NCI-H510A treated with DMSO at 0.1 percent for 48 hours (cell line): ENCODE measurements at regions not wholly inside any gene's neighbourhood (a gene's known extent, or its start where the extent isn't known, plus 50 kb on each side); places are given as distances from the start of the nearest gene placed in this dataset.

Experiments used
- DNase-seq: peaks from one replicate; lab custom pipeline; 2025; lab: John Stamatoyannopoulos, UW

GRCh38 chr3:168384990-168385389, 289.3 kb upstream of the GOLIM4 start:
- no peak for DNase-seq

GRCh38 chr3:168383573-168383972, 287.8 kb upstream of the GOLIM4 start:
- DNase-seq: no peak

GRCh38 chr3:168371846-168372245, 276.1 kb upstream of the GOLIM4 start:
- DNase-seq: no peak

- DNase-seq: no peak
Measured at GRCh38 chr3:168364967-168365366, 269.2 kb upstream of the GOLIM4 start.

- DNase-seq: no peak
Measured at GRCh38 chr3:168362661-168363247, 267.0 kb upstream of the GOLIM4 start.

- DNase-seq: no peak
Measured at GRCh38 chr3:168362156-168362555, 266.4 kb upstream of the GOLIM4 start.

- DNase-seq: no peak
Measured at GRCh38 chr3:168360993-168361392, 265.3 kb upstream of the GOLIM4 start.

GRCh38 chr3:168342946-168343850, 247.5 kb upstream of the GOLIM4 start:
- no peak for DNase-seq

GRCh38 chr3:168341956-168342936, 246.5 kb upstream of the GOLIM4 start:
- DNase-seq: no peak

- DNase-seq: no peak
Measured at GRCh38 chr3:168341192-168341815, 245.6 kb upstream of the GOLIM4 start.

- DNase-seq: no peak
Measured at GRCh38 chr3:168338161-168338560, 242.4 kb upstream of the GOLIM4 start.

GRCh38 chr3:168336276-168336675, 240.6 kb upstream of the GOLIM4 start:
- DNase-seq: no peak

GRCh38 chr3:168333410-168333935, 237.7 kb upstream of the GOLIM4 start:
- DNase-seq: no peak

GRCh38 chr3:168331756-168332155, 236.0 kb upstream of the GOLIM4 start:
- no peak for DNase-seq

- DNase-seq: no peak
Measured at GRCh38 chr3:168330983-168331382, 235.3 kb upstream of the GOLIM4 start.

- no peak for DNase-seq
Measured at GRCh38 chr3:168327856-168328255, 232.1 kb upstream of the GOLIM4 start.

GRCh38 chr3:168325684-168326083, 230.0 kb upstream of the GOLIM4 start:
- no peak for DNase-seq

- no peak for DNase-seq
Measured at GRCh38 chr3:168322941-168323340, 227.2 kb upstream of the GOLIM4 start.

GRCh38 chr3:168314166-168314565, 218.4 kb upstream of the GOLIM4 start:
- DNase-seq: no peak

GRCh38 chr3:168312984-168313383, 217.3 kb upstream of the GOLIM4 start:
- DNase-seq: no peak

- no peak for DNase-seq
Measured at GRCh38 chr3:168307893-168308292, 212.2 kb upstream of the GOLIM4 start.

- no peak for DNase-seq
Measured at GRCh38 chr3:168295027-168295426, 199.3 kb upstream of the GOLIM4 start.
